SIG-M5 treated with dmso at 0.1 percent for 504 hours (cell line): ENCODE measurements at regions not wholly inside any gene's neighbourhood (a gene's known extent, or its start where the extent isn't known, plus 50 kb on each side); places are given as distances from the start of the nearest gene placed in this dataset.
A peak's percentile ranks its signal among the peaks of the same experiment; 100 is the strongest.

Source experiments
- DNase-seq: peaks from one replicate; lab custom pipeline; 2025; ENCODE audit not compliant: unreplicated experiment; lab: John Stamatoyannopoulos, UW

DNA sequence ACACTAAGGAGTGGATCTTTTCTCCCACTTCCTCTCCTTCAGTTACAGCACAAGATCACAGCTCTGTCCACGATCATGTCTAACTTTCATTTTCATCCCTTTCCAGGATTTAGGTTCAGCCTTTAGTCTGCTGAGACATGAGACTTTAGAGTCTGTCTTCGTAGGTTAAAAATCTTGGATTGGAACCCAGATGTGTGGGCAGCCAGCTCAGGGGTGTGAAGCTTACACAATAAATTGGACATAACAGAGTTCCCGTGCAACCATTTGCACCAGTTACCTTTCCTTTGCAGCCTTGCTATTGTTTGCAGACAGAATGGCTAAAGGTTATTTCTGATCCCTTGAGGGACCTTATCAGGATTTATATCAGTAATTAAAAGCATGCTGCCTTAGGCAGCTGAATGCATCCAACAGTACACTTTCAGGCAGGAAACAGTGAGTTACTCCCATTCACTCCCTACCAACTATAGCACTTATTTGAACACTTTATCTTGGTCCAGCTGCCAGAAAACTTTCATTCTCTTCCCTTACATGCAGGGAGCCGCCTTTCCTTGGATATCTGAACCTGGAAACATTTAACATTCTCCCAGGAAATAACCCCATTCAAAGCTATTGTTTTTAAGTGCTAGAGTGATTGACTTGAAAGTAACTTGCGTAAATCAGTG is 87.3 kb downstream of the TMEM100 start:
- no peak for DNase-seq

DNA sequence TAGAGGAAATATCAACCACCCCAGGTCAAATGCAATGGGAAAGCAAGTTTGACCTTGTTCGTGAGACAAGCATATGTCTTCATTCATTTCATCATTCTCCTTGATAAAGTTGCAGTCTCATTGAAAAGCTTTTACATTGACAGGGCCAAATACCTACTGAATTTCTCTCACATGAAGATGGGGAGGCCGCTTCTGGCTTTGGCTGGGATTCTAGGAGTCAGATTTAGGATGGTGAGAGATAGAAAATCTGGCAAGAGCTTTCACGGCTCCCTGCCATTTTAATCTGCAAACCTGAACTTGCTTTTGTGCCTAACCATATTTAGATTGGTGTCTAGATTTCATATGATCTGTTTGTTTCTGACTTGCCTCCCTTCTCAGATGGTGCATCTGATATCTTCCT is 88.0 kb downstream of the TMEM100 start:
- DNase-seq, result no peak

DNA sequence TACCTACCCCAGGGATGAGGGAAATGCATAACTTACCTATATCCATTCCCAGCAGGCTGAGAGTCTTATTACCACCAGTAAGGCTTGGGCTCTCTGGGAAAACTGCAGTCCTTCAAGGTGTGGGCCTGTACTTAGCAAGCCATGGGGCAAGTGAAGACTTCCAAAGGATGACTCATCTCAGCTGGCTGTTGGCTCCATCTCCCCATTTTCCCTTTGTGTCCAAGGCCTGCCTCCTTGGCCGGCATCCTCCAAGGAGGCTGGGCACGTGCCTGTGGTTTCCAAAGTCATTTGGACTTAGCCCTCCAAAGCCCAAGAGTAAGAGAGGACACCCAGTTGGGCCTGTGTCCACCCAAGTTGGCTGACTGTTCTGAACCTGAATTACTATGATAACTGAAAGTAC is 89.8 kb downstream of the TMEM100 start:
- no peak for DNase-seq

DNA sequence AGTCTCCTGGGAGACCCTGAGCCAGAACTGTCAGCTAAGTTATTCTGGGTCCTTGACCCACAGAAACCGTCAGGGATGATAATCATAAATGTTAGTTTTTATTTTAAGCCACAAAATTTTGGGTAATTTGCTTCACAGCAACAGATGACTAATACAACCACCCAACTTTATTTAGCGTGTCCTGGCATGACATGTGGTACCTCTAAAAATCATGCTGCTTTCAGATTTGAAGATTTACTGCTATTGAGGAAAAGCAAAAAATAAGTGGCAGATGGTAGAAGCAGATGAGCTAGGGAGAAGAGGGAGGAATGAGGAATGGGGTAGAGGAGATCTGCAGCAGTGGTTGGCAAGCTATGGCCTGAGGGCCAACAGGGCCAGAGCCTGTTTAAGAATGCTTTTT is 90.4 kb downstream of the TMEM100 start:
- DNase-seq, result no peak

DNA sequence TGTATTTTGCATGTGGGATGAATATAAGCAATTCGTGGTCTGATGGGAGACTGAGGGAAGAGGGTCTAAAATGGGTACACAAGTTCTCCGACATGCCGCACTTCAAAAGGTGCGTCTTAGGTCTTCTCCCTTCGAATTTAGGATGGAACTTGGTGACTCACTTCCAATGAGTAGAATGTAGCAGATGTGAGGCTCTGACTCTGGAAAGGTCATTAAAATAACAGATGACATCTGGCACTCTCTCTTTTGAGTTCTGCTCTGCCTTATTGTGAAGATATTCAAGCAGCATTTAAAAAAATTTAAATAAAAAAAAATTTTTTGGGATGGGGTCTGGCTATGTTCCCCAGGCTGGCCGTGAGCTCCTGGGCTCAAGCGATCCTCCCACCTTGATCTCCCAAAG is 92.7 kb downstream of the TMEM100 start:
- DNase-seq, result no peak

DNA sequence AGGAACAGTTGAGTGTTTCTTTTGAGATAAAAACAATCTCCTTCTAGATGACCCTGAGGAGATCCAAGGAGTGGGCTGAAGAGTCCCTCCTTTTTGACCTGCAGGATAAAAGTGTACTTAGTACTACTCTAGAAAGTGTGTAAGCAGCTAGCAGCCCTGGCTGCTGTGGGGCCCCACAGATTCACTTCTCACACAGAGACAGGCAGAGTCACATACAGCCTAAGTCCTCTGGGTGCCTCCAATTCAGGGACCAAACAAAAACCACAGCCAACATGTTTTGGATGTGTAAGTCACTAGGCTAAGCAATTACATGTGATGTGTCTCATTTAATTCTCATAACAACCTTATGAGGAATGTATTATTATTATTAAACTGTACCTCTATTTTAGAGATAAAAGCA is 97.1 kb downstream of the TMEM100 start:
- no peak for DNase-seq

DNA sequence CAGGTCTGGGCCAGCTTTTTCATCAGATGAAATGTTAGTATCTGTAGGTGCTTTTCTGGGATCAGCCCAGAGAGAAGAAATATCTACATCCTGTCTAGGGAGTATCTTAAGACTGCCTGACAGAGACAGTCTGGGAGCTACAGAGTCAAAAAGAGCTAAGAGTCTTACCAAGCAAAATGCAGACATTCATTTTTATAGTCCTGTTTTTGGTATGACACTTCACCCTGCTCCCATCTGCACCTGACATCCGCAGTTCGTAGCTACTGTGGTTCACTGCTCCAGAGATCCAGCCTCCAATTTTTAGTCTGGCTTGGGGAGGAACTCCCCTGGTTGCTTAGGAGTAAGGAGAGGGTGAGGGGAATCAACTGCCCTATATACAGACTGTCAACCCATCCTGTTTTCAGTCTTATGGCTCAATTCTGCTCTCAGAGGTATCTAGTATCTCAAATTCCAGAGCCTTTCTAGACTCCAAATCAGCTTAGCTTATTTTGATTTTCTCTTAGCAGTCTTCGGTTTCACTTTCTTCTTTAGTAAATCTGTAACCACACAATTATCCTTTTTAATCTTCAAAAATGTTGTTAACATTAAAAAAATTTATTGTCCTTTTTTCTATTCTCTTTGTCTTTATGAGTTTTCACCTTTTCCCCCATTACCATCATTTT is 97.8 kb downstream of the TMEM100 start:
- DNase-seq, result no peak

DNA sequence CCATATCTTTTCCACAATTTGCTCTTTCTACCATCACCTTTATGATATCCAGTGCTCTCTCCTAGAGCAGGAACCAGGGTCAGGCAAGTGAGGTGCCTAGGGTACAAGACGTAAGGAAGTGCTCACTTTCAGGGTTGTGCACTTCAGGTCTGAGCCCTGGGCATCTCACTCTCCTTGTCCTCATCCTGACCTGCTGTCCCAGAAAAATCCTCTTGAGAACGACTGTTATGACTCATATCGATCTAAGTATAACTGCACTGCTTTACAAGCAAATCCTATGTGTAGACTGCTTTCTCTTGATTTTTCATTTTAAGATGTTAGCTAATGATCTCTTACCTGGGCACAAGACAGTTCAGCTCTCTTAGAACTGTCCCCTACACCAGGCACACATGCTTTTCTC is 100.1 kb downstream of the TMEM100 start:
- DNase-seq, result no peak

DNA sequence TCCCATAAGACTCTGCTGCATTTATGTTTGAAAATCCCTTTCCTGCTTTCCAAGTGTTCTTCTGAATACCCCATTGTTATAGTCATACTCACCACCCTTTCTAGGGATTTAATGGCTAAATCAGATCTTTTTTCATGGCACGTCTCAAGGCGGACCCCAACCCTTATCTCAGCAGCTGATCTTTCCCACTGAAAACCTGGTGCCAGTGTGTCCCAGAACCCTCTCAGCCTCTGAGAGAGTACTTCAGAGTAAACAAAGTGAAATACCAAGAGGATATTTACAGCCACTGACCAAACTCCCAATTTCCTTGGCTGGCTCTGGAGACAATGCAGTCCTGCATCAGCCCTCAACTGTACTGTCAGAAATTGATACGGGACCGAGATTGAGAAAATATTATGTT is 101.7 kb downstream of the TMEM100 start:
- DNase-seq, result no peak

DNA sequence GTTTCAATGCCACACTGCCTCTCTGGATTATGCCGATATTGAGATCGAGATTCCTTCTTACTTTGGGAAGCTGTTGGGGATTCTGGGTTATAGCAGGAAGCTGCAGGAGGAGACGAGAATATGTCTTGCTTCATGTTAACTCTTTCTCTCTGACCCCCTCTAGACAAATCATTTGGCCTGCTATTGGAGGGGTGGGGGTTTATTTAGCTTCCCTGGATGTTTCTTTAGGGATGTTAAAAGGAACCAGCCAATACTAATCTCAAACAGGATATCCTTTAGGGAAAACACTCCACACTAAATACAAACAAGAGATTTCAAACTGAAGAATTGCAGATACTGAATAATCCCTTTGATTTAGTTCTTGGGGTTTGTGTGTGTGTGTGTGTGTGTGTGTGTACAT is 102.6 kb downstream of the TMEM100 start:
- DNase-seq, result no peak

DNA sequence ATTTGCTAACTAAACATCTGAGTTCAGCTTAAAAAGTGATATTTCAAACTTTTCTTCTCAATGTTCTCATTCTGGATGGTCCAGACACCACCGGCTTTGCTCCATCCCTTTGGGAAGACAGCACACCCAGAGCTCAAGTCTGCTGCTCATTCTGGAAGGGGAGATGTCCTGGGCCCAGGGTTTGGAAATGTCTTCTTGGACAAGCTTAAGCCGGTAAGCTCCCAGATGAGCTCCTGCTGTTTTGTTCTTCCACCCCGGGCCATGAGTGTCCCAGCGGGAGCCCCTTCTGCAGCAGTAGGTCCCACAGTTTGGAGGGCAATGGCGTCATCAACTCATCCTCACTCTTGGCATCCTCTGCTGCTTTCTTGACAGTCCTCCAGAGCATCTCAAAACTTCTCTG is 105.2 kb downstream of the TMEM100 start:
- no peak for DNase-seq

DNA sequence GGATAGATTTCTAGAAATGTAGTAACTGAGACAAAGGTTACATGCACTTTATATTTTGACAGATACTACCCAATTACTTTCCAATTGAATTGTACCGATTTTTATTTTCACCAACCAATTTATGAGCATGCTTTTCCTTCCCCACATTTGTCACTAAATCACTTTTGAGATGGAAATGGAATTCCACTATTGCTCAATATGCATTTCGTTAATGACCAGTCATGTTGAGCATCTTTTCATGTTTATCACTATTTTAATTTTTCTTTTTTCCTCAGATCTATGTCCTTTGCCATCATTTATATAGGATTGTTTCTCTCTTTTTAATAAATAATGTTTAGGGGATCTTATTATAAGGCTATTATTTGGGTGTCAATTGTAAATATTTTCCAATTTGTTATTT is 102.8 kb upstream of the SMIM36 start:
- no peak for DNase-seq

DNA sequence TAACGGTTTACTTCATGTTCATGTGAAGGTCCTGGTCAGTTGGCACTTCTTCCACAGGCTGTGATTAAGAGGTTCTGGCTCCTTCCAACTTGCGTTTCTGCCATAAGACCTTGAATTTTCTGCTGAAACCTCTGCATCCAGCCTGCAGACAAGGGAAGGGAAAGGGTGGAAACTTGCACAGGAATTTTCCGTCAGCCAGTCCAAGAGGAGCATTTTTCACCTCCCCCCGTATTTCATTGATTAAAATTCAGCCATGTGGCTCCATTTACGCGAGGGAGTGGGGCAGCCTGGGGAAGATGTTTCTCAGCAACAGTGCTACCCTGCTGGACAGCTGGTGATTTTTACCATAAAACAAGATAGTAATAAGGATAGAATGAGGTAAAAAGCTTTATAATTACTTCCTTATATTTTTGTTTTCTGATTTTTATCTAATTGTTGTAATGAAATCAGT is 101.5 kb upstream of the SMIM36 start:
- no peak for DNase-seq

DNA sequence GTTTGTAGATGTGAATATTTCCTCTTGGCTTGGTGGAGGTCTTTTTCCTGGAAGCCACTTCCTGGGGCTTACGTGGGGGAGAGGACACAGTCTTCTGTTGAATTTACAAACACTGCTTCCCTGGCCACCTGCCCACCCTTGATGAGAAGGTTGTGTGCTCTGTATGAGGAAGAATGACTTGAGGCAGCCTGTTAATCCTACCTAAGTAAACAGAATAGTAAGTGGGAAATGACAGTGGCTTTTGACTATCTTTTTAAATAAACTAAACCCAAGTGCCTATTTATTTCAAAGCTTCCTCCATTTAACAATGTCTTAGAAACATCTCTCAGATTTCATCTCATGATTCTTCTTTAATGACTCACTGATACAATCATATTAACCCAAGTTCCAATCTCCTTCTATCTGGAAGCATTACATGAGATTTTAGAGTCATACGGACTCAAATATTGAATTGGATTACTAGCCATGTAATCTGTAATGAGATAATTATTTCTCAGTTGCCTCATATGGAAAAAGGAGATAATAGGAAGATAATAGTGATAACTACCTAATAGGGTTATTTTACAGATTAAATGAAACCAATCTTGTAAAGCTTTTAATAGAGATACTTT is 96.6 kb upstream of the SMIM36 start:
- no peak for DNase-seq

DNA sequence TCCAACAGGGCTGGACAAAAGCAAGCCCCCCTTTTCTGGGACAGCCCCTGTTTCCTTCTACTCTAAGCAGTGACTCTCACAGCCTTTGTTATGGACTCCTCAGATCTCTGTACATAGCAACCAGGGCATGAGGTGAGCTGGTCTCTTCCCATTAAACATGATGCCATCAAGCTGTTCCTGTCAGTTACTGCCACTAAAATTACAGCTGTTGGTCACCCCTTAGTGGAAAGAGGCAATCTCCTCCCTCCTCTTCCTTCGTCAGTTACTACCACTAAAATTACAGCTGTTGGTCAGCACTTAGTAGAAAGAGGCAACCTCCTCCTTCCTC is 95.2 kb upstream of the SMIM36 start:
- no peak for DNase-seq

DNA sequence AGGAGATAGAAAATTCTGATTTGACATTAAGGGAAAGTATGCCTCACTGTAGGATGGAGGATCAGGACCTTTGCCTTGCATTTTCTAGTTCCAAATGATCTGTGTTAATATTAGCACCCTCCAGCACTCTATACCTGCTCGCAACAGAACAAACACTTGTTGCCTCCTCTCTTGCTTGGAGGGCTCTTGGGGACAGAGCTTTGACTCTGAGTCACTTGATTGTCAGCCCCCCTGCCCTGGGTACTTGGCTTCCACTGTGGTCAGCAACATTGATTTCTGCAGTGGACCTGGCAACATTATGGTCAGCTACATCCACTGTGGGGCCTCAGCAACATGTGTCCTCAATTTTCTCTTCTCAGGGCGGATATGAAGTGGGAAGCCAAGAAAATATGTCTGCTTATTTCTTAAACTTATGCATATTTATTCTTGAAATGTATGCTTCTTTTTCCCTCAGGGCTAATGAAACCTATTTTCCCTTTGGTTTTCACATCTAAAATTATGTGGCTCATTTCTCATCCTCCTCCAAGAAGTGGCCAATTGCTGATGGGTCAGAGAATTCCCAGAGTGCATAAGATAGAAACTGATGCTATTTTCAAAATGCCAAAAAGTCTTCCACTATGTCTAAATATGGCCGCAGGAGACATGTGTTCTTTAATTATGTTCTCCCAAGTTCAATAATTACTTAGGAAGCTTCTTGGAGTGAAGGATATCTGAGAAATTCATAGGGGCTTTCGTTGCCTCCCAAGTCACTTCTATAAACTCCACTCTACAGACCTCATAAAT is 94.6 kb upstream of the SMIM36 start:
- DNase-seq, result no peak

DNA sequence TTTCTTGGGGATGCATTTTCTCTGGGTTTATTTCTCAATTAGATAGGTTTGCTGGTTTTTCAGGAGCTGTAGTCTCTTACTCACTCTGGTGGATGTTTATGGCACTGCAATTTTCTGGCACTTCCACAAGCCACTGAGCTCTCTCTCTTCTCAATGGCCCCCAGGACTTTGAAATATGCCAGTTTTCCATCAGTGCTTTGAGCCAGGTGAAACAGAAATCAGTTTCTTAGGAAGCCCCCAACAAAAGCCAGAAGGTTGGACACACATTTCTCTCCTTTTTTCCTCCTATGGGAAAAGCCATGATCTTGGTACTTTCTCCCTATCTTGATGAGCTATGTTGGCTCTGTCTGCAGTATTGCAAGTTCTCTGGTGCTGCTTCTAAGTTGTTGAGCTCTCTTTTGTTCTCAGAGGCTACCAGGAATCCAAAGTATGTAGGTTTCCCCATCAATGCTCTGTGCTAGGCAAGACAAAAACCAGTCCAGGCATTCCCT is 90.7 kb upstream of the SMIM36 start:
- DNase-seq, result peak; percentile 58

DNA sequence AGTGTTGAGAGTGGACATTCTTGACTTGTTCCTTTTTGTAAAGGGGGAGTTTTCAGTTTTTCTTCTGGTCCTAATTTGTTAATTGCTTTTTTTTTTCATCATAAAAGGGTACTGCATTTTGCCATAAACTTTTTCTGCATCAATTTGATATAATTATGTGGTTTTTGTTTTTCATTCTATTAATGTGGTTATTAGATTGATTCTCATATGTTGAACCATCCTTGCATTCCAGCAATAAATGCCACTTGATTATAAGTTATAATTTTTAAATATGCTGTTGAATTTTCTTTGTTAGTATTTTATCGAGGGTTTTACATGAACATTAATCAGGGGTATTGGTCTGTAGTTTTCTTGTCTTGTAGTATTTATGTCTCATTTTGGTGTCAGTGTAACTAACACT is 87.2 kb upstream of the SMIM36 start:
- no peak for DNase-seq

DNA sequence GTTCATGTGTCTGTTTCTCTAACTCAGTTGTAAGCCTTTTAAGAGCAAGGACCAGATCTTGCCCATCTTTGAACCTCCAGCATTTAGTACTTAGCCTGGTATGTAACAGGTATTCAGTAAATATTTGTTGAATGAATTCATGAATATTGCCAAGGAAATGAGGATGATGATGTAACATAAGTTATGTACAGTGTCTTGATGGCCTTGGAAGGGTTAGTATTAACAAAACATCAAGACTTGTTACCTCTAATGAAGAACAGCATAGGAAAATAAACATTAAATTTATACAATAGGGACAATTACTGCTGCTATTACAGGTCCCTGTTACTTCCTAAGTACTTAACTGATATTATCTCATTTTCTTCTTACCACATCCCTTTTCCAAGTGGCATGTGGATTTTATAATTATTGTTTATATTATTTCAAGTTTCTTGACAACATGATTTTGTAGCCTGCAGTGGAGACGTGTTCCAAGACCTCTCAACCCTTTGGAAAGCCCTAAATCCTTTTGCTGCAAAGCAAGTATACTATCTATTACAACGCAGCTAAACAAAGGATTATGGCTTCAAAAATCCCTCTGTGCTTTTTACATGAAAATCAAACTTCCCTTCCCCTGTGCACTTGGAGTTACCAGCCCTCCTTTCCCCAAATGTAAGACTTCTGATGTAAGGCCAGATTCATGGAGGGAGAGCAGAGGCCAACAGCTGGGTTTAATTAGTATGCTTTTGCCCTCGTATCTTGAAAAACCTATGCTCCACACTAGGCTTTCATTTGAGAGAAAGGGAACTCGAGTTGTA is 77.4 kb upstream of the SMIM36 start:
- no peak for DNase-seq

DNA sequence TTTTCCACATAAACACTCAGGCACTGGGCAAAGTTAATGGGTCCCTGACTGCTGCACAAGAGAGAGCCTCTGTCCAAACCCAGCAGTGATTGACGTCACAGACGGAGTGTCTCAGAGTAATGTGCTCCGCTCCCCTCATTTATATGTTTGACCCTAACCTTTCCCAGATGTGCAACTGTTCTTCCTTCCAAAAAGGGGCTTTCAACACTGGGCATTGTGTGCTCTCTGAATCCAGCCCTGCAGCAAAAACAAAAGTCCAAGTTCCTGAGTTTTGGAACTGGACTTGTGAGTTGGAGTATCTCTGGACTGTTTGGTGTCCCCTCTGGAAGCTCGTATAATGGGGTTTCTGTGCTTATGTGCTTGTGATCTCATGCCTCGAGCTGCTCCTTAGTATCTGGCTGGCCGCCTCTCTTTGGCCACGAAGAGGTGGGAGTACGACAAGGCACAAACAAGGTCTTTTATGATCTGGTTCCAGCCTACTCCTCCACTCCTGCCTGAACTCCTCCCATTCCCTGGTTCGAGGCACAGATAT is 76.4 kb upstream of the SMIM36 start:
- DNase-seq, result no peak

DNA sequence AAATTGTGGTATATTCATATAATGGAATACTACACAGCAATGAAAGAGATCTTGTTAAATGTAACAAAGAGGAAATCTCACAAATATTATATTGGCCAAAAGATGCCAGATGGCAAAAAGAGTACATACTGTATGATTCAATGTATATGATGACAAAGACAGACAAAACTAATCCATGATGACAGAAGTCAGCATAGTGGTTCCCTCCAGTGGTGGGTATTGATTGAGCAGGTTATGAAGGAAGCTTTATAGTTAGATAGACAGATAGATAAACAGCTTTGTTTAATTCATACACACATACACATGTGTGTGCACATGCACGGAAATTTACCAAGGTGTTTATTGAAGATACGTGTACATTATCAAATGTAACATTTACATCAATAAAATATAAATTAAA is 74.4 kb upstream of the SMIM36 start:
- DNase-seq, result no peak
